A673 (cell line): ENCODE measurements at regions not wholly inside any gene's neighbourhood (a gene's known extent, or its start where the extent isn't known, plus 50 kb on each side); places are given as distances from the start of the nearest gene placed in this dataset.

Experiments
- BruUV-seq: library from RNA; stranded (reverse); fragments of 400-500 nt; replicated peaks from 2 replicates; lab custom pipeline; 2021; lab: Mats Ljungman, UMichigan
- CTCF ChIA-PET: fragments of 300-600 bp; sonication (Branson Sonifier 250); formaldehyde crosslinking; loops from one replicate; lab custom pipeline; 2022; ENCODE audit warnings: antibody characterized with exemption; lab: Charles Lee
- POLR2A ChIA-PET: fragments of 300-600 bp; sonication (Branson Sonifier 250); formaldehyde crosslinking; loops from one replicate; lab custom pipeline; 2022; ENCODE audit warnings: antibody characterized with exemption; ENCODE audit not compliant: low non-redundant PET; lab: Charles Lee
- DNase-seq: peaks from one replicate; pipeline ENCODE4 v3.0.0-alpha.2; 2015; ENCODE audit warnings: low spot score
- H3K27ac ChIP-seq: fragments of 200-600 bp; sonication (generic); 2 replicates; pipeline ENCODE4 v1.5.1; 2016; ENCODE audit warnings: mixed run types, low read depth, mild to moderate bottlenecking, mixed read lengths, antibody characterized with exemption, low read length; ENCODE audit not compliant: poor library complexity, severe bottlenecking
- H3K27me3 ChIP-seq: fragments of 200-600 bp; sonication (generic); replicated peaks from 2 replicates; pipeline ENCODE4 v1.6.1; 2017; ENCODE audit warnings: mixed run types, low read depth, mild to moderate bottlenecking, mixed read lengths, antibody characterized with exemption, low read length; ENCODE audit not compliant: insufficient read depth, poor library complexity
- H3K36me3 ChIP-seq: fragments of 200-600 bp; sonication (generic); 2 replicates; pipeline ENCODE4 v1.6.1; 2016; ENCODE audit warnings: mixed run types, mild to moderate bottlenecking, mixed read lengths, antibody characterized with exemption, low read length; ENCODE audit not compliant: insufficient read depth, poor library complexity, severe bottlenecking
- H3K4me1 ChIP-seq: fragments of 200-600 bp; sonication (generic); 2 replicates; pipeline ENCODE4 v1.6.1; 2017; ENCODE audit warnings: mixed run types, mild to moderate bottlenecking, mixed read lengths, antibody characterized with exemption, low read length; ENCODE audit not compliant: insufficient read depth, poor library complexity, severe bottlenecking
- H3K4me3 ChIP-seq: fragments of 200-600 bp; sonication (generic); 2 replicates; pipeline ENCODE4 v1.5.1; 2016; ENCODE audit warnings: low read depth, mixed run types, mild to moderate bottlenecking, mixed read lengths, low read length; ENCODE audit not compliant: poor library complexity, severe bottlenecking
- H3K9me3 ChIP-seq: fragments of 200-600 bp; sonication (generic); 2 replicates; pipeline ENCODE4 v1.6.1; 2016; ENCODE audit warnings: mixed run types, low read depth, mild to moderate bottlenecking, mixed read lengths, antibody characterized with exemption, low read length; ENCODE audit not compliant: poor library complexity, severe bottlenecking
- CTCF ChIP-seq: fragments of 300-800, 200-600 bp; sonication (generic); conservative IDR thresholded peaks from 2 replicates; pipeline ENCODE4 v1.5.1; 2017; ENCODE audit warnings: low read depth, mild to moderate bottlenecking, antibody characterized with exemption, low read length, moderate library complexity, mixed read lengths
- EZH2 ChIP-seq: fragments of 200-600 bp; sonication (generic); IDR thresholded peaks from 2 replicates; pipeline ENCODE4 v1.6.1; 2017; ENCODE audit warnings: borderline replicate concordance, low read depth, mild to moderate bottlenecking, mixed read lengths, antibody characterized with exemption, low read length; ENCODE audit not compliant: poor library complexity, severe bottlenecking
- intact Hi-C: fragments of 100-400 bp; cut with micrococcal nuclease; formaldehyde crosslinking; loops from one replicate; pipeline ENCODE4 v1.10.0; 2022; ENCODE audit not compliant: unreplicated experiment

- Histone ChIP-seq H3K27ac (no peak overlapping the region), H3K4me3 (no peak overlapping the region), H3K9me3 (no peaks in the 10 kb centered on the region), H3K4me1 (no peaks in the 10 kb centered on the region), H3K36me3 (no peaks in the 10 kb centered on the region), H3K27me3 (no peaks in the 10 kb centered on the region)
- TF ChIP-seq EZH2 = no peak
- TF ChIP-seq CTCF = no peak
- CTCF ChIA-PET = no interaction called here
- POLR2A ChIA-PET = no interaction called here
- intact Hi-C loops = no loop called here
- no TSS peak for BruUV-seq
- DNase-seq = no peak
Observed at GRCh38 chr5:116912221-116912620, 337.6 kb upstream of the SEMA6A start.

- Histone ChIP-seq H3K9me3 (no peaks in the 10 kb centered on the region), H3K36me3 (no peaks in the 10 kb centered on the region), H3K27ac (no peak overlapping the region), H3K27me3 (no peaks in the 10 kb centered on the region), H3K4me1 (no peaks in the 10 kb centered on the region), H3K4me3 (no peak overlapping the region)
- ChIA-PET POLR2A (no interaction called here), CTCF (no interaction called here)
- intact Hi-C loops = no loop called here
- no TSS peak for BruUV-seq
- TF ChIP-seq CTCF = no peak
- no peak for TF ChIP-seq EZH2
- no peak for DNase-seq
Observed at GRCh38 chr5:116911074-116911473, 336.5 kb upstream of the SEMA6A start.

- H3K9me3 ChIP-seq = no peaks in the 10 kb centered on the region
- H3K4me3 ChIP-seq = no peak overlapping the region
- no peaks in the 10 kb centered on the region for H3K4me1 ChIP-seq
- intact Hi-C loops = no loop called here
- H3K27ac ChIP-seq = no peak overlapping the region
- POLR2A ChIA-PET = no interaction called here
- no peak for DNase-seq
- no peak for TF ChIP-seq EZH2
- TF ChIP-seq CTCF = no peak
- no TSS peak for BruUV-seq
- H3K36me3 ChIP-seq = no peaks in the 10 kb centered on the region
- no peaks in the 10 kb centered on the region for H3K27me3 ChIP-seq
- CTCF ChIA-PET = interaction anchor here (0.6 kb wide), 1 partner anchor 1500 kb away, joined by 3 read pairs; no protein-coding TSS in a partner anchor
Observed at GRCh38 chr5:116908537-116908936, 333.9 kb upstream of the SEMA6A start.
